OCI-LY3 (cell line): ENCODE measurements at regions not wholly inside any gene's neighbourhood (a gene's known extent, or its start where the extent isn't known, plus 50 kb on each side); places are given as distances from the start of the nearest gene placed in this dataset.

Experiments
- EZH2phosphoT487 ChIP-seq: fragments of 200-600 bp; shearing (Covaris generic); IDR thresholded peaks from 2 replicates; pipeline ENCODE4 v1.6.1; 2018; ENCODE audit warnings: antibody characterized with exemption, mixed run types, low read depth
- TF ChIP-seq, protein P1 (sequence below): fragments of 200-600, 300-600 bp; sonication (generic); IDR thresholded peaks from 2 replicates; pipeline ENCODE4 v1.5.1; 2014; ENCODE audit warnings: antibody characterized with exemption, low read length, low read depth

DNA sequence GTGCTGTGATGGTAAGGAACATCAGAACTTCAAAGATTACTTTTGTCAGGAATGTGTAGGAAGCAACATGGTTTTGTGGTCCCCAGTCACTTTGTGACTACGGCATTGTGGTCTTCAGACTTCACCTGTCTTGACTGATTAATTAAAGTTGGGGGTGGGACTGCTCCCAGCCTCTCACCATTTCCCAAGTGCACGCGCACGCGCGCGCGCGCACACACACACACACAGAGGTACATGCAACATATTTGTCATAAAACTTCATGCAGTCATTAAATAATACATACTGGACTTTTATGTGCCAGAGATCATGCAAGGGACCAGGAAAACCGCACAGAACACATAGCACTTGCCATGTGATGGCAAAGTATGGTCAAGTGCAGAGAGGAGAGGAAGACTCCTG is 181.2 kb downstream of the EVX1 start:
- TF ChIP-seq, protein P1, sequence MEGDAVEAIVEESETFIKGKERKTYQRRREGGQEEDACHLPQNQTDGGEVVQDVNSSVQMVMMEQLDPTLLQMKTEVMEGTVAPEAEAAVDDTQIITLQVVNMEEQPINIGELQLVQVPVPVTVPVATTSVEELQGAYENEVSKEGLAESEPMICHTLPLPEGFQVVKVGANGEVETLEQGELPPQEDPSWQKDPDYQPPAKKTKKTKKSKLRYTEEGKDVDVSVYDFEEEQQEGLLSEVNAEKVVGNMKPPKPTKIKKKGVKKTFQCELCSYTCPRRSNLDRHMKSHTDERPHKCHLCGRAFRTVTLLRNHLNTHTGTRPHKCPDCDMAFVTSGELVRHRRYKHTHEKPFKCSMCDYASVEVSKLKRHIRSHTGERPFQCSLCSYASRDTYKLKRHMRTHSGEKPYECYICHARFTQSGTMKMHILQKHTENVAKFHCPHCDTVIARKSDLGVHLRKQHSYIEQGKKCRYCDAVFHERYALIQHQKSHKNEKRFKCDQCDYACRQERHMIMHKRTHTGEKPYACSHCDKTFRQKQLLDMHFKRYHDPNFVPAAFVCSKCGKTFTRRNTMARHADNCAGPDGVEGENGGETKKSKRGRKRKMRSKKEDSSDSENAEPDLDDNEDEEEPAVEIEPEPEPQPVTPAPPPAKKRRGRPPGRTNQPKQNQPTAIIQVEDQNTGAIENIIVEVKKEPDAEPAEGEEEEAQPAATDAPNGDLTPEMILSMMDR = no peak
- TF ChIP-seq EZH2phosphoT487 = no peak
